ENCODE measurements at regions not wholly inside any gene's neighbourhood (a gene's known extent, or its start where the extent isn't known, plus 50 kb on each side); places are given as distances from the start of the nearest gene placed in this dataset.

DNA sequence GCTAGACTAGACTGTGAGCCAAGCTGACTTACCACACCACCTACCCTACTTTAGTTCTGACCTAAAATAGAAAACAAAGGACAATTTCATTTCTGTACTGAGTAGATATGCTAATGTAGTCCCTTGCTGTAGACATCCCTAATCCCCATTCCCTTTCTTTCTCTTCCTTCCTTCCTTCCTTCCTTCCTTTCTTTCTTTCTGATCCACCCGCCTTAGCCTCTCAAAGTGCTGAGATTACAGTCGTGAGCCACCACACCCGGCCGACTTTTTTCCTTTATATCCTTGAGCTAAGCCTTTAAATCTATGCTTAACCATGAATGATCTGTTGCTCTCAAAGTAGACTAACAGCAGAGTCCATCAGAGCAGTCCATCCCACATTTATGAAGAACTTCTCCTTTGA is 465.0 kb downstream of the SLITRK6 start:
- Histone ChIP-seq H3K9me3 (no peaks in the 10 kb centered on the region), H3K36me3 (no peaks in the 10 kb centered on the region), H3K4me1 (no peaks in the 10 kb centered on the region), H3K27me3 (no peaks in the 10 kb centered on the region), H3K27ac (no peak overlapping the region), H3K4me3 (no peak overlapping the region)
- WGBS, 2 donors, result 83 to 90% methylated on average over 3 to 4 of the region's 4 CpGs
- DNase-seq, result no peak
- intact Hi-C loops (cut with DNase I), result no loop called here
- TF ChIP-seq POLR2A (IDR thresholded peaks at IDR 0.05) (no peak), CTCF (IDR thresholded peaks at IDR 0.05) (no peak)

- no peaks in the 10 kb centered on the region for H3K9me3 ChIP-seq
- DNase-seq, result no peak
- intact Hi-C loops (cut with DNase I), result no loop called here
These were observed 465.7 kb downstream of the SLITRK6 start for GRCh38 chr13:85333506-85334020.

DNA sequence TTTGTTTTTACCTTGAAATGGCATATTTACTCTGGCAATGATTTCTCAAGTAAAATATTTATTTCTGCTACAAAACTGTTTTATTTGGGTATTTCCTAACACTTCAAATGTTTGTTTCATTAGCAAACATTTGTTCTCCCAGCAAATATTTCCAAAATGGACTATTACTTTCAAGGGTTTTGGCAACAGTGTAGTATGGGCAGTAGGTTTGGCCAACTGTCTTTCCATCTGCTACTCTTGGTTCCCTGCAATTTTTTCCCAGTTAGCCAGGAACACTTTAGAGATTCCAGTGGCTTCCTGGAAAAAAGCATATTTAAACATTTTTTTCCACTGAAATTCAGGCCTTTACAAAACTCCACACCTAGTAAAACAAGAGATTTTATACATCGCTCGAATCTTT is 466.6 kb downstream of the SLITRK6 start:
- Histone ChIP-seq H3K27ac (no peak overlapping the region), H3K27me3 (no peaks in the 10 kb centered on the region), H3K4me1 (no peaks in the 10 kb centered on the region), H3K4me3 (no peak overlapping the region), H3K36me3 (no peaks in the 10 kb centered on the region), H3K9me3 (no peaks in the 10 kb centered on the region)
- 89 to 100% methylated on average over 2 of the region's 2 CpGs for WGBS, 2 donors
- intact Hi-C loops (cut with DNase I), result no loop called here
- no peak for TF ChIP-seq CTCF (IDR thresholded peaks at IDR 0.05)
- TF ChIP-seq POLR2A (IDR thresholded peaks at IDR 0.05), result no peak
- no peak for DNase-seq

More at GRCh38 chr13:85333506-85334020, 465.7 kb downstream of the SLITRK6 start:
- Histone ChIP-seq H3K4me3 (no peak overlapping the region), H3K36me3 (no peaks in the 10 kb centered on the region), H3K27me3 (no peaks in the 10 kb centered on the region), H3K27ac (no peak overlapping the region), H3K4me1 (no peaks in the 10 kb centered on the region)
- no peak for TF ChIP-seq POLR2A (IDR thresholded peaks at IDR 0.05)
- 40 to 44% methylated on average over 2 of the region's 2 CpGs for WGBS, 2 donors

GRCh38 chr13:85321734-85322133 is 477.5 kb downstream of the SLITRK6 start:
- no peaks in the 10 kb centered on the region for H3K36me3 ChIP-seq
- TF ChIP-seq POLR2A (IDR thresholded peaks at IDR 0.05) (no peak), CTCF (IDR thresholded peaks at IDR 0.05) (no peak)
- no peaks in the 10 kb centered on the region for H3K27me3 ChIP-seq
- no peak overlapping the region for H3K4me3 ChIP-seq
- no peak overlapping the region for H3K27ac ChIP-seq
- intact Hi-C loops (cut with DNase I), result no loop called here
- no peaks in the 10 kb centered on the region for H3K4me1 ChIP-seq
- no peak for DNase-seq
- H3K9me3 ChIP-seq, result no peaks in the 10 kb centered on the region

DNA sequence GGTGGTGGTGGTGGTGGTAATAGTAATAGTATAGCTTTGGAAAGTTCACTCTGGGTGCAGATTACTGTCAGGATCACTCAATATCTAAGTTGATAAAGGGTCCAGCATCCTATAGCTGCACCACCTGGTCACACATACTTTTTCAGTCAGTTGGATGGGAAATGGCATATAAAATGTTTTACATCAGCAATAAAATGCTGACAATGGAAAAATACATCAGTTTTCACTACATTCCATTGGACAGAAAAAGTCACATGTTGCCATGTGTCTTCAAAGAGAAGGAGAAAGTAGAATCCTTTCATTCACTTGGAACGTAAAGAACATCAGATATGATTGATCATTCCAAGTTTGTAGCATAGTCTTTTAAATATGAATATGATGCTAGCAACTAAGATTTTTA is 481.4 kb downstream of the SLITRK6 start:
- H3K27ac ChIP-seq, result no peak overlapping the region
- no peak for DNase-seq
- no peaks in the 10 kb centered on the region for H3K9me3 ChIP-seq
- H3K27me3 ChIP-seq, result no peaks in the 10 kb centered on the region
- H3K36me3 ChIP-seq, result no peaks in the 10 kb centered on the region
- no peaks in the 10 kb centered on the region for H3K4me1 ChIP-seq
- intact Hi-C loops (cut with DNase I), result no loop called here
- 83 to 93% methylated on average over 1 of the region's 1 CpG for WGBS, 2 donors
- H3K4me3 ChIP-seq, result no peak overlapping the region
- TF ChIP-seq POLR2A (IDR thresholded peaks at IDR 0.05) (no peak), CTCF (IDR thresholded peaks at IDR 0.05) (no peak)

GRCh38 chr13:85316506-85317025 is 482.7 kb downstream of the SLITRK6 start:
- Histone ChIP-seq H3K27ac (no peak overlapping the region), H3K4me3 (no peak overlapping the region), H3K4me1 (no peaks in the 10 kb centered on the region), H3K9me3 (no peaks in the 10 kb centered on the region), H3K36me3 (no peaks in the 10 kb centered on the region), H3K27me3 (no peaks in the 10 kb centered on the region)
- WGBS, 2 donors, result 57 to 73% methylated on average over 6 of the region's 6 CpGs
- TF ChIP-seq POLR2A (IDR thresholded peaks at IDR 0.05) (no peak), CTCF (IDR thresholded peaks at IDR 0.05) (no peak)
- DNase-seq, result no peak
- intact Hi-C loops (cut with DNase I), result no loop called here

Measured in esophagus squamous epithelium (tissue), 5 donors.